ENCODE measurements at regions not wholly inside any gene's neighbourhood (a gene's known extent, or its start where the extent isn't known, plus 50 kb on each side); places are given as distances from the start of the nearest gene placed in this dataset.

DNA sequence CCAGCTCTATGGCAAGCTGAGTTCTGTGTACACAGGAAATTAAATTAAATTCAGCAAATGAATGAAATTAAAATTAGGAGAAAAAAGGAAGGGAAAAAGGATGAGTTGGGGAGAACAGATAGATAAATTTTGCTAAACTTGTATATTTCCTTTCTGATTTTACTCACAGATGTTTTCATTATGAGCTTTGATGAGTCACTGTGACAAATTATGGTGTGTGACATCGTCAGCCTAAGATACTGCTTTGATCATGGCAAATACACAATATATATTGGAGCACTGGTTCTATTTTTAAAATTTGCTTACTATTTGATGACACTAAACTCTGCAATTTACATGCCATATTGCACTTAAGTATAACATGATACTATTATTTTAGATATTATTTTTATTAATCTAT is 464.6 kb upstream of the SPHKAP start:
- TF ChIP-seq POLR2A (IDR thresholded peaks at IDR 0.05; ENCODE audit: low read length), result no peak
- no peak for TF ChIP-seq GATA1 (IDR thresholded peaks at IDR 0.05; ENCODE audit: low read depth, low read length)
